HCT116 (cell line): ENCODE measurements at regions not wholly inside any gene's neighbourhood (a gene's known extent, or its start where the extent isn't known, plus 50 kb on each side); places are given as distances from the start of the nearest gene placed in this dataset.

ENCODE experiments used
- EGR1 ChIP-seq: IDR thresholded peaks from 2 replicates; pipeline ENCODE4 v1.6.1; 2012; ENCODE audit warnings: low read depth
- EZH2 ChIP-seq: fragments of 200-600 bp; sonication (generic); IDR thresholded peaks from 2 replicates; pipeline ENCODE4 v1.6.1; 2017; ENCODE audit warnings: antibody characterized with exemption, mixed run types
- EZH2phosphoT487 ChIP-seq: fragments of 200-600 bp; IDR thresholded peaks from 2 replicates; pipeline ENCODE4 v1.6.1; 2018; ENCODE audit warnings: antibody characterized with exemption, borderline replicate concordance
- POLR2A ChIP-seq: IDR thresholded peaks from 2 replicates; pipeline ENCODE4 v1.7.0; 2011; ENCODE audit warnings: borderline replicate concordance; ENCODE audit not compliant: insufficient read depth, insufficient read length; ENCODE audit errors: extremely low read depth
- POLR2AphosphoS5 ChIP-seq: IDR thresholded peaks from 2 replicates; pipeline ENCODE4 v1.6.1; 2011; ENCODE audit warnings: mild to moderate bottlenecking, low read depth, low read length, moderate library complexity
- SIN3A ChIP-seq: IDR thresholded peaks from 2 replicates; pipeline ENCODE4 v1.6.1; 2012; ENCODE audit warnings: low read depth
- SRF ChIP-seq: IDR thresholded peaks from 2 replicates; pipeline ENCODE4 v1.6.1; 2012; ENCODE audit warnings: low read depth
- TCF7L2 ChIP-seq: IDR thresholded peaks from 2 replicates; pipeline ENCODE4 v1.7.0; 2011; ENCODE audit warnings: borderline replicate concordance, inconsistent platforms; ENCODE audit not compliant: insufficient read depth, insufficient read length; ENCODE audit errors: extremely low read depth
- TF ChIP-seq, protein P1 (sequence below), 3 experiments: fragments of 200-600 bp in 1 of 3; sonication (generic) in 1 of 3; IDR thresholded peaks in 2 of 3; conservative IDR thresholded peaks in 1 of 3; 2 replicates each; pipeline ENCODE4 v1.5.1; 2012 to 2017; ENCODE audit warnings: low read depth in 2 of 3, low read length in 2 of 3, antibody characterized with exemption in 1 of 3, borderline replicate concordance in 1 of 3, control low read depth in 1 of 3, mild to moderate bottlenecking in 1 of 3, mixed read lengths in 1 of 3, mixed run types in 1 of 3, moderate library complexity in 1 of 3; ENCODE audit not compliant: insufficient read depth in 1 of 3
- TF ChIP-seq, protein P2 (sequence below): IDR thresholded peaks from 2 replicates; pipeline ENCODE4 v1.6.1; 2012; ENCODE audit warnings: low read depth
- TF ChIP-seq, protein P3 (sequence below): IDR thresholded peaks from 2 replicates; pipeline ENCODE4 v1.6.1; 2012

DNA sequence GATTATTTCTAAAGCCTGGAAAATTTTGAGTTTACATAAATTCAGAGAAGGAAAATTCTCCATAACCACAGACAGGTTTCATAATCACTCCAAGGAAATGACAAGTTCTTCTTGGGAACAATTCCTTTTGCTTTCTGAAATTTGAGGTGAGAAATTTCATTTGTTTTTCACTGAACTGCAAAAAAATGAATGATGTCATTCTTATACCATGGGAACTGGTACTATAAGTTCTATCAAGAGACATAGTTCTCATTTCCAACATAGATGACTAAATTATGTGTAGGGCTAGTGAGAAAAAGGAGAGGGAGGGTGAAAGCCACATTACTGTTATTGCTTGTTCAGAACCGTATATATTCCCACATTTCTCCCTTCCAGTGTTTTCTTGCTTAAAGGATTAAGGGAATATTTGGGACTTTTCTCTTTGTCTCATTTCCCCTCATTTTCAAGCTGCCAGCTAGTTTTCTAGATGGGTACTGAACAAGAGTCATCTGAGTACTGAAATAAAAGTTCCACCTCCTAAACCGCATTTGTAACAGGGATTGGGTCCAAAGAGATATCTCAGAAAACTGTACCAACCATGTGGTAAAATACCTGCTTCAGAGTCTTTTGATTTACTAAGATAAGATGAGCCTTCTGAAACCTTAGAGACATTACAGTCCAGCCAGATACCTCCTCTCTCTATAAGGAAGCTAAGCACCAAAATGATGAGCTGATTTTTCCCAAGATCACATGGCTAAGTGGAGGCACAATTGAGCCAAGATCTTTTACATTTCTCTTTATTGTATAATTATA, 144.3 kb upstream of the PRDM1 start:
- TF ChIP-seq POLR2AphosphoS5, result no peak
- TF ChIP-seq, protein P1, sequence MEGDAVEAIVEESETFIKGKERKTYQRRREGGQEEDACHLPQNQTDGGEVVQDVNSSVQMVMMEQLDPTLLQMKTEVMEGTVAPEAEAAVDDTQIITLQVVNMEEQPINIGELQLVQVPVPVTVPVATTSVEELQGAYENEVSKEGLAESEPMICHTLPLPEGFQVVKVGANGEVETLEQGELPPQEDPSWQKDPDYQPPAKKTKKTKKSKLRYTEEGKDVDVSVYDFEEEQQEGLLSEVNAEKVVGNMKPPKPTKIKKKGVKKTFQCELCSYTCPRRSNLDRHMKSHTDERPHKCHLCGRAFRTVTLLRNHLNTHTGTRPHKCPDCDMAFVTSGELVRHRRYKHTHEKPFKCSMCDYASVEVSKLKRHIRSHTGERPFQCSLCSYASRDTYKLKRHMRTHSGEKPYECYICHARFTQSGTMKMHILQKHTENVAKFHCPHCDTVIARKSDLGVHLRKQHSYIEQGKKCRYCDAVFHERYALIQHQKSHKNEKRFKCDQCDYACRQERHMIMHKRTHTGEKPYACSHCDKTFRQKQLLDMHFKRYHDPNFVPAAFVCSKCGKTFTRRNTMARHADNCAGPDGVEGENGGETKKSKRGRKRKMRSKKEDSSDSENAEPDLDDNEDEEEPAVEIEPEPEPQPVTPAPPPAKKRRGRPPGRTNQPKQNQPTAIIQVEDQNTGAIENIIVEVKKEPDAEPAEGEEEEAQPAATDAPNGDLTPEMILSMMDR (IDR thresholded peaks at IDR 0.05 in 2 of 3, conservative IDR thresholded peaks at IDR 0.05 in 1 of 3; ENCODE audit: borderline replicate concordance in 1 of 3, insufficient read depth in 1 of 3, low read depth in 2 of 3, low read length in 2 of 3), result no peak
- no peak for TF ChIP-seq TCF7L2
- TF ChIP-seq POLR2A, result no peak
- TF ChIP-seq EZH2, result no peak
- TF ChIP-seq SRF, result no peak
- TF ChIP-seq EZH2phosphoT487, result no peak
- TF ChIP-seq, protein P2, sequence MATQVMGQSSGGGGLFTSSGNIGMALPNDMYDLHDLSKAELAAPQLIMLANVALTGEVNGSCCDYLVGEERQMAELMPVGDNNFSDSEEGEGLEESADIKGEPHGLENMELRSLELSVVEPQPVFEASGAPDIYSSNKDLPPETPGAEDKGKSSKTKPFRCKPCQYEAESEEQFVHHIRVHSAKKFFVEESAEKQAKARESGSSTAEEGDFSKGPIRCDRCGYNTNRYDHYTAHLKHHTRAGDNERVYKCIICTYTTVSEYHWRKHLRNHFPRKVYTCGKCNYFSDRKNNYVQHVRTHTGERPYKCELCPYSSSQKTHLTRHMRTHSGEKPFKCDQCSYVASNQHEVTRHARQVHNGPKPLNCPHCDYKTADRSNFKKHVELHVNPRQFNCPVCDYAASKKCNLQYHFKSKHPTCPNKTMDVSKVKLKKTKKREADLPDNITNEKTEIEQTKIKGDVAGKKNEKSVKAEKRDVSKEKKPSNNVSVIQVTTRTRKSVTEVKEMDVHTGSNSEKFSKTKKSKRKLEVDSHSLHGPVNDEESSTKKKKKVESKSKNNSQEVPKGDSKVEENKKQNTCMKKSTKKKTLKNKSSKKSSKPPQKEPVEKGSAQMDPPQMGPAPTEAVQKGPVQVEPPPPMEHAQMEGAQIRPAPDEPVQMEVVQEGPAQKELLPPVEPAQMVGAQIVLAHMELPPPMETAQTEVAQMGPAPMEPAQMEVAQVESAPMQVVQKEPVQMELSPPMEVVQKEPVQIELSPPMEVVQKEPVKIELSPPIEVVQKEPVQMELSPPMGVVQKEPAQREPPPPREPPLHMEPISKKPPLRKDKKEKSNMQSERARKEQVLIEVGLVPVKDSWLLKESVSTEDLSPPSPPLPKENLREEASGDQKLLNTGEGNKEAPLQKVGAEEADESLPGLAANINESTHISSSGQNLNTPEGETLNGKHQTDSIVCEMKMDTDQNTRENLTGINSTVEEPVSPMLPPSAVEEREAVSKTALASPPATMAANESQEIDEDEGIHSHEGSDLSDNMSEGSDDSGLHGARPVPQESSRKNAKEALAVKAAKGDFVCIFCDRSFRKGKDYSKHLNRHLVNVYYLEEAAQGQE, result no peak
- no peak for TF ChIP-seq SIN3A
- no peak for TF ChIP-seq EGR1
- TF ChIP-seq, protein P3, sequence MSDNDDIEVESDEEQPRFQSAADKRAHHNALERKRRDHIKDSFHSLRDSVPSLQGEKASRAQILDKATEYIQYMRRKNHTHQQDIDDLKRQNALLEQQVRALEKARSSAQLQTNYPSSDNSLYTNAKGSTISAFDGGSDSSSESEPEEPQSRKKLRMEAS, result no peak
